ENCODE measurements at regions not wholly inside any gene's neighbourhood (a gene's known extent, or its start where the extent isn't known, plus 50 kb on each side); places are given as distances from the start of the nearest gene placed in this dataset.

GRCh38 chr13:85441364-85441763 is 357.9 kb downstream of the SLITRK6 start:
- TF ChIP-seq, protein P1, sequence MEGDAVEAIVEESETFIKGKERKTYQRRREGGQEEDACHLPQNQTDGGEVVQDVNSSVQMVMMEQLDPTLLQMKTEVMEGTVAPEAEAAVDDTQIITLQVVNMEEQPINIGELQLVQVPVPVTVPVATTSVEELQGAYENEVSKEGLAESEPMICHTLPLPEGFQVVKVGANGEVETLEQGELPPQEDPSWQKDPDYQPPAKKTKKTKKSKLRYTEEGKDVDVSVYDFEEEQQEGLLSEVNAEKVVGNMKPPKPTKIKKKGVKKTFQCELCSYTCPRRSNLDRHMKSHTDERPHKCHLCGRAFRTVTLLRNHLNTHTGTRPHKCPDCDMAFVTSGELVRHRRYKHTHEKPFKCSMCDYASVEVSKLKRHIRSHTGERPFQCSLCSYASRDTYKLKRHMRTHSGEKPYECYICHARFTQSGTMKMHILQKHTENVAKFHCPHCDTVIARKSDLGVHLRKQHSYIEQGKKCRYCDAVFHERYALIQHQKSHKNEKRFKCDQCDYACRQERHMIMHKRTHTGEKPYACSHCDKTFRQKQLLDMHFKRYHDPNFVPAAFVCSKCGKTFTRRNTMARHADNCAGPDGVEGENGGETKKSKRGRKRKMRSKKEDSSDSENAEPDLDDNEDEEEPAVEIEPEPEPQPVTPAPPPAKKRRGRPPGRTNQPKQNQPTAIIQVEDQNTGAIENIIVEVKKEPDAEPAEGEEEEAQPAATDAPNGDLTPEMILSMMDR (IDR thresholded peaks at IDR 0.05), result no peak
- no peak for TF ChIP-seq POLR2A (IDR thresholded peaks at IDR 0.05)

Data from adrenal gland (tissue), 5 donors.